BJ (cell line): ENCODE measurements at regions not wholly inside any gene's neighbourhood (a gene's known extent, or its start where the extent isn't known, plus 50 kb on each side); places are given as distances from the start of the nearest gene placed in this dataset.

Experiments
- CTCF ChIA-PET: fragments of 350-600 bp; formaldehyde crosslinking; extraction: SDS; loops from one replicate; lab custom pipeline; 2021; ENCODE audit warnings: antibody characterized with exemption, inconsistent platforms; lab: Yijun Ruan, JAX
- POLR2A ChIA-PET: fragments of 300-600 bp; sonication (Branson Sonifier 250); formaldehyde crosslinking; extraction: SDS; loops from one replicate; lab custom pipeline; 2021; ENCODE audit warnings: antibody characterized with exemption; lab: Charles Lee
- DNase-seq: peaks from one replicate; pipeline ENCODE4 v3.0.0-alpha.2; 2011; ENCODE audit warnings: low read depth
- H3K27me3 ChIP-seq: 2 replicates; pipeline ENCODE4 v1.6.0; 2011; ENCODE audit warnings: low read length; ENCODE audit not compliant: control insufficient read depth, insufficient read depth
- H3K36me3 ChIP-seq: 2 replicates; pipeline ENCODE4 v1.5.1; 2011; ENCODE audit warnings: low read length; ENCODE audit not compliant: control insufficient read depth, insufficient read depth
- H3K4me3 ChIP-seq: 2 replicates; pipeline ENCODE4 v1.5.1; 2011; ENCODE audit warnings: low read depth, mild to moderate bottlenecking, control low read depth, low read length
- CTCF ChIP-seq: IDR thresholded peaks from 2 replicates; pipeline ENCODE4 v1.5.1; 2011; ENCODE audit warnings: low read depth, mild to moderate bottlenecking, control low read depth, inconsistent platforms, low read length, moderate library complexity; ENCODE audit not compliant: insufficient read depth

DNA sequence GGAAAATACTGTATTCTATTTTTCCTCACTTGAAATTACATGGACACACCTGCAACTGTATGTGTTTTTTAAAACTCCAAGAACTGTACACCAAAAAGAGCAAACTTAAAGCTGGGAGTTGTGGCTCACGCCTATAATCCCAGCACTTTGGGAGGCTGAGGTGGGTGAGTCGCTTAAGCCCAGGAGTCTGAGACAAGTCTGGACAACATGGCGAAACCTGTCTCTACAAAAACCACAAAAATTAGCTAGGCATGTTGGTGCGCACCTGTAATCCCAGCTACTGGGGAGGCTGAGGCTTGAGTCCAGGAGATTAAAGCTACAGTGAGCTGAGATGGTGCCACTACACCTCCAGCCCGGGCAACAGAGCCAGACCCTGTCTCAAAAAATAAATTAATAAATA is 95.9 kb downstream of the SINHCAF start:
- no peak overlapping the region for H3K4me3 ChIP-seq
- POLR2A ChIA-PET, result no interaction called here
- CTCF ChIA-PET, result interaction anchor here (0.9 to 1.2 kb wide), 3 partner anchors 8 to 42 kb away, joined by 3 to 4 read pairs (median 3); no protein-coding TSS in a partner anchor
- TF ChIP-seq CTCF, result no peak
- no peak for DNase-seq
- peaks cover 7% of the 10 kb centered on the region for H3K27me3 ChIP-seq
- H3K36me3 ChIP-seq, result no peaks in the 10 kb centered on the region
